ENCODE measurements at regions not wholly inside any gene's neighbourhood (a gene's known extent, or its start where the extent isn't known, plus 50 kb on each side); places are given as distances from the start of the nearest gene placed in this dataset.
"Not testable (repeated sequence)": the region's sequence is repeated elsewhere in the genome, so short reads cannot be mapped to it uniquely, and the experiment has no call there.

- H3K27me3 ChIP-seq (replicated peaks); H3K36me3 ChIP-seq (replicated peaks); H3K4me3 ChIP-seq (ENCODE audit: low read depth, low read length); DNase-seq; H3K27ac ChIP-seq; in situ Hi-C loops (cut with HindIII; ENCODE audit: low pct_ligation_motif_present, low sequenced_read_pairs): not testable (repeated sequence)
These were observed 70.8 kb downstream of the TBC1D26 start for GRCh38 chr17:15802917-15803316.

GRCh38 chr17:15806825-15807224 is 74.7 kb downstream of the TBC1D26 start:
- H3K4me3 ChIP-seq (ENCODE audit: low read depth, low read length); H3K27ac ChIP-seq; H3K27me3 ChIP-seq (replicated peaks); in situ Hi-C loops (cut with HindIII; ENCODE audit: low pct_ligation_motif_present, low sequenced_read_pairs); DNase-seq; H3K36me3 ChIP-seq (replicated peaks): not testable (repeated sequence)

GRCh38 chr17:15813388-15813787 is 81.3 kb downstream of the TBC1D26 start:
- H3K36me3 ChIP-seq (replicated peaks); in situ Hi-C loops (cut with HindIII; ENCODE audit: low pct_ligation_motif_present, low sequenced_read_pairs); H3K4me3 ChIP-seq (ENCODE audit: low read depth, low read length); H3K27me3 ChIP-seq (replicated peaks); DNase-seq; H3K27ac ChIP-seq: not testable (repeated sequence)

- H3K27me3 ChIP-seq (replicated peaks); DNase-seq; H3K27ac ChIP-seq; in situ Hi-C loops (cut with HindIII; ENCODE audit: low pct_ligation_motif_present, low sequenced_read_pairs); H3K4me3 ChIP-seq (ENCODE audit: low read depth, low read length); H3K36me3 ChIP-seq (replicated peaks): not testable (repeated sequence)
These were observed 81.9 kb downstream of the TBC1D26 start for GRCh38 chr17:15814003-15814402.

GRCh38 chr17:15817861-15818260 is 85.8 kb downstream of the TBC1D26 start:
- H3K27me3 ChIP-seq (replicated peaks); H3K27ac ChIP-seq; H3K4me3 ChIP-seq (ENCODE audit: low read depth, low read length); DNase-seq; H3K36me3 ChIP-seq (replicated peaks); in situ Hi-C loops (cut with HindIII; ENCODE audit: low pct_ligation_motif_present, low sequenced_read_pairs): not testable (repeated sequence)

- H3K36me3 ChIP-seq (replicated peaks); DNase-seq; in situ Hi-C loops (cut with HindIII; ENCODE audit: low pct_ligation_motif_present, low sequenced_read_pairs); H3K27me3 ChIP-seq (replicated peaks); H3K4me3 ChIP-seq (ENCODE audit: low read depth, low read length); H3K27ac ChIP-seq: not testable (repeated sequence)
These were observed 90.2 kb downstream of the TBC1D26 start for GRCh38 chr17:15822280-15822679.

GRCh38 chr17:15828727-15829314 is 96.7 kb downstream of the TBC1D26 start:
- H3K4me3 ChIP-seq (ENCODE audit: low read depth, low read length); in situ Hi-C loops (cut with HindIII; ENCODE audit: low pct_ligation_motif_present, low sequenced_read_pairs): not testable (repeated sequence)

GRCh38 chr17:15830221-15830620 is 98.1 kb downstream of the TBC1D26 start:
- H3K36me3 ChIP-seq (replicated peaks); DNase-seq; H3K27ac ChIP-seq; H3K4me3 ChIP-seq (ENCODE audit: low read depth, low read length); in situ Hi-C loops (cut with HindIII; ENCODE audit: low pct_ligation_motif_present, low sequenced_read_pairs); H3K27me3 ChIP-seq (replicated peaks): not testable (repeated sequence)

More at GRCh38 chr17:15828727-15829314, 96.7 kb downstream of the TBC1D26 start:
- peak; percentile 79 for DNase-seq
- not testable (repeated sequence) for H3K27me3 ChIP-seq (replicated peaks); H3K36me3 ChIP-seq (replicated peaks); H3K27ac ChIP-seq
- TF ChIP-seq CTCF (IDR thresholded peaks at IDR 0.05; ENCODE audit: low read depth, low read length, missing control alignments), result peak; percentile 77

- H3K27ac ChIP-seq; H3K36me3 ChIP-seq (replicated peaks); H3K27me3 ChIP-seq (replicated peaks); H3K4me3 ChIP-seq (ENCODE audit: low read depth, low read length); in situ Hi-C loops (cut with HindIII; ENCODE audit: low pct_ligation_motif_present, low sequenced_read_pairs): not testable (repeated sequence)
- peak; percentile 74 for DNase-seq
These were observed 99.1 kb downstream of the TBC1D26 start for GRCh38 chr17:15831182-15831581.

GRCh38 chr17:15832921-15833480 is 100.9 kb downstream of the TBC1D26 start:
- in situ Hi-C loops (cut with HindIII; ENCODE audit: low pct_ligation_motif_present, low sequenced_read_pairs); H3K27me3 ChIP-seq (replicated peaks); H3K4me3 ChIP-seq (ENCODE audit: low read depth, low read length); DNase-seq; H3K36me3 ChIP-seq (replicated peaks); H3K27ac ChIP-seq: not testable (repeated sequence)

GRCh38 chr17:15833890-15834289 is 101.8 kb downstream of the TBC1D26 start:
- H3K4me3 ChIP-seq (ENCODE audit: low read depth, low read length); DNase-seq; H3K27me3 ChIP-seq (replicated peaks); H3K27ac ChIP-seq; in situ Hi-C loops (cut with HindIII; ENCODE audit: low pct_ligation_motif_present, low sequenced_read_pairs); H3K36me3 ChIP-seq (replicated peaks): not testable (repeated sequence)

GRCh38 chr17:15835481-15835880 is 103.4 kb downstream of the TBC1D26 start:
- H3K36me3 ChIP-seq (replicated peaks); H3K27me3 ChIP-seq (replicated peaks); DNase-seq; H3K4me3 ChIP-seq (ENCODE audit: low read depth, low read length); H3K27ac ChIP-seq; in situ Hi-C loops (cut with HindIII; ENCODE audit: low pct_ligation_motif_present, low sequenced_read_pairs): not testable (repeated sequence)

GRCh38 chr17:15836249-15836982 is 104.3 kb downstream of the TBC1D26 start:
- H3K36me3 ChIP-seq (replicated peaks); H3K4me3 ChIP-seq (ENCODE audit: low read depth, low read length); DNase-seq; H3K27ac ChIP-seq; in situ Hi-C loops (cut with HindIII; ENCODE audit: low pct_ligation_motif_present, low sequenced_read_pairs); H3K27me3 ChIP-seq (replicated peaks): not testable (repeated sequence)

GRCh38 chr17:15836991-15837390 is 104.9 kb downstream of the TBC1D26 start:
- H3K4me3 ChIP-seq (ENCODE audit: low read depth, low read length); in situ Hi-C loops (cut with HindIII; ENCODE audit: low pct_ligation_motif_present, low sequenced_read_pairs); H3K27me3 ChIP-seq (replicated peaks); H3K27ac ChIP-seq; H3K36me3 ChIP-seq (replicated peaks); DNase-seq: not testable (repeated sequence)

All from brain microvascular endothelial cell (primary cell).